Vagina (tissue), 2 donors: ENCODE measurements at regions not wholly inside any gene's neighbourhood (a gene's known extent, or its start where the extent isn't known, plus 50 kb on each side); places are given as distances from the start of the nearest gene placed in this dataset.
A peak's percentile ranks its signal among the peaks of the same experiment; 100 is the strongest.

Experiments
- DNase-seq, 2 donors: peaks; one replicate each; pipeline ENCODE4 v3.0.0-alpha.2; 2017; ENCODE audit errors: extremely low spot score in 2 of 2
- H3K27ac ChIP-seq: fragments of 200-600 bp; sonication (generic); one replicate; pipeline ENCODE4 v1.5.1; 2019
- H3K27me3 ChIP-seq: fragments of 200-600 bp; sonication (generic); one replicate; pipeline ENCODE4 v1.5.1; 2019
- H3K36me3 ChIP-seq, 2 donors: fragments of 200-600 bp; sonication (generic); one replicate each; pipeline ENCODE4 v1.5.1; 2017 to 2019
- H3K4me1 ChIP-seq: fragments of 200-600 bp; sonication (generic); one replicate; pipeline ENCODE4 v1.5.1; 2019
- H3K4me3 ChIP-seq, 2 donors: fragments of 200-600 bp; sonication (generic); 1 replicate in 1 of 2; 2 replicates in 1 of 2; pipeline ENCODE4 v1.5.1; 2016 to 2019
- H3K9me3 ChIP-seq: fragments of 200-600 bp; sonication (generic); one replicate; pipeline ENCODE4 v1.5.1; 2019
- CTCF ChIP-seq, 3 experiments: fragments of 450-650 bp in 2 of 3; fragments of 200-600 bp in 1 of 3; sonication (generic) in 1 of 3; IDR thresholded peaks; one replicate each; pipeline ENCODE4 v1.5.1; 2017 to 2019; ENCODE audit warnings: antibody characterized with exemption in 3 of 3, mild to moderate bottlenecking in 2 of 3, moderate library complexity in 2 of 3
- POLR2A ChIP-seq, 2 donors: fragments of 450-650 bp; IDR thresholded peaks; one replicate each; pipeline ENCODE4 v1.6.1; 2017; ENCODE audit warnings: antibody characterized with exemption in 2 of 2, mild to moderate bottlenecking in 2 of 2, moderate library complexity in 2 of 2
- POLR2AphosphoS5 ChIP-seq, 2 donors: sonication (generic); formaldehyde crosslinking; IDR thresholded peaks; one replicate each; pipeline ENCODE4 v1.9.0; 2017; ENCODE audit warnings: antibody characterized with exemption in 2 of 2, mild to moderate bottlenecking in 2 of 2, low read depth in 1 of 2; ENCODE audit not compliant: insufficient read depth in 1 of 2
- intact Hi-C: fragments of 100-400 bp; cut with DNase I; formaldehyde crosslinking; loops from one replicate; pipeline ENCODE4 v1.15.1; 2023

- Histone ChIP-seq H3K27ac (no peak overlapping the region), H3K9me3 (no peaks in the 10 kb centered on the region), H3K27me3 (no peaks in the 10 kb centered on the region), H3K4me3 (no peak overlapping the region), H3K4me1 (no peaks in the 10 kb centered on the region), H3K36me3 (no peaks in the 10 kb centered on the region)
- intact Hi-C loops, result no loop called here
- no peak for TF ChIP-seq POLR2AphosphoS5 (IDR thresholded peaks at IDR 0.05; ENCODE audit: insufficient read depth in 1 of 2, low read depth in 1 of 2)
- no peak for TF ChIP-seq CTCF (IDR thresholded peaks at IDR 0.05)
- TF ChIP-seq POLR2A (IDR thresholded peaks at IDR 0.05), result no peak
- DNase-seq, result no peak
These were observed 583.3 kb upstream of the CBLB start for GRCh38 chr3:106452096-106452495.

GRCh38 chr3:106454497-106454896 lies 585.7 kb upstream of the CBLB start:
- no peaks in the 10 kb centered on the region for H3K36me3 ChIP-seq
- peaks cover 7% of the 10 kb centered on the region for H3K4me1 ChIP-seq
- no peak overlapping the region for H3K27ac ChIP-seq
- intact Hi-C loops, result no loop called here
- no peak for TF ChIP-seq CTCF (IDR thresholded peaks at IDR 0.05)
- no peak for TF ChIP-seq POLR2A (IDR thresholded peaks at IDR 0.05)
- no peak for TF ChIP-seq POLR2AphosphoS5 (IDR thresholded peaks at IDR 0.05; ENCODE audit: insufficient read depth in 1 of 2, low read depth in 1 of 2)
- no peaks in the 10 kb centered on the region for H3K27me3 ChIP-seq
- no peaks in the 10 kb centered on the region for H3K9me3 ChIP-seq
- no peak overlapping the region for H3K4me3 ChIP-seq
- DNase-seq, result no peak

GRCh38 chr3:106457281-106458180 lies 588.7 kb upstream of the CBLB start:
- no peak for DNase-seq
- Histone ChIP-seq H3K36me3 (no peaks in the 10 kb centered on the region), H3K4me3 (no peak overlapping the region), H3K27ac (no peak overlapping the region), H3K4me1 (peaks cover 7% of the 10 kb centered on the region), H3K9me3 (no peaks in the 10 kb centered on the region), H3K27me3 (no peaks in the 10 kb centered on the region)
- intact Hi-C loops, result no loop called here
- TF ChIP-seq CTCF (IDR thresholded peaks at IDR 0.05) (no peak), POLR2AphosphoS5 (IDR thresholded peaks at IDR 0.05; ENCODE audit: insufficient read depth in 1 of 2, low read depth in 1 of 2) (peak in 1 of 2 donors; percentile 67)

GRCh38 chr3:106458952-106459351 lies 590.1 kb upstream of the CBLB start:
- Histone ChIP-seq H3K4me3 (no peak overlapping the region), H3K36me3 (no peaks in the 10 kb centered on the region), H3K27me3 (no peaks in the 10 kb centered on the region), H3K4me1 (peaks cover 7% of the 10 kb centered on the region), H3K27ac (no peak overlapping the region), H3K9me3 (no peaks in the 10 kb centered on the region)
- no peak for TF ChIP-seq POLR2AphosphoS5 (IDR thresholded peaks at IDR 0.05; ENCODE audit: insufficient read depth in 1 of 2, low read depth in 1 of 2)
- no peak for TF ChIP-seq POLR2A (IDR thresholded peaks at IDR 0.05)
- no peak for TF ChIP-seq CTCF (IDR thresholded peaks at IDR 0.05)
- intact Hi-C loops, result no loop called here
- DNase-seq, result no peak

- no peak for DNase-seq
- H3K4me1 ChIP-seq, result no peaks in the 10 kb centered on the region
- intact Hi-C loops, result no loop called here
- H3K36me3 ChIP-seq, result no peaks in the 10 kb centered on the region
- no peak overlapping the region for H3K4me3 ChIP-seq
- no peaks in the 10 kb centered on the region for H3K27me3 ChIP-seq
- no peaks in the 10 kb centered on the region for H3K9me3 ChIP-seq
- H3K27ac ChIP-seq, result no peak overlapping the region
- TF ChIP-seq POLR2A (IDR thresholded peaks at IDR 0.05) (no peak), CTCF (IDR thresholded peaks at IDR 0.05) (no peak), POLR2AphosphoS5 (IDR thresholded peaks at IDR 0.05; ENCODE audit: insufficient read depth in 1 of 2, low read depth in 1 of 2) (no peak)
These were observed 598.1 kb upstream of the CBLB start for GRCh38 chr3:106466881-106467280.
